Naive thymus-derived CD8-positive, alpha-beta T cell (primary cell): ENCODE measurements at regions not wholly inside any gene's neighbourhood (a gene's known extent, or its start where the extent isn't known, plus 50 kb on each side); places are given as distances from the start of the nearest gene placed in this dataset.

Source experiments
- ATAC-seq, 2 donors: fragments of 150-1000 bp; cut with Tn5 transposase in 1 of 2; sonication (Bioruptor Pico), chemical (Tn5 transposase) in 1 of 2; 1 replicate in 1 of 2; 2 replicates in 1 of 2; pipeline ENCODE4 v1.10.0; 2021; ENCODE audit warnings: mild to moderate bottlenecking in 2 of 2, moderate library complexity in 2 of 2
- POLR2A ChIA-PET: fragments of 350-600 bp; sonication (Branson Sonifier 250); formaldehyde crosslinking; loops from one replicate; lab custom pipeline; 2021; ENCODE audit warnings: antibody characterized with exemption; lab: Charles Lee
- DNase-seq, 10 donors: peaks; one replicate each; pipeline versions ENCODE4 v3.0.0 to v3.0.0-alpha.2; 2020 to 2022
- H3K27ac Mint-ChIP-seq, 10 donors: one replicate each; pipeline ENCODE4 v1.8.0; 2020 to 2022; ENCODE audit warnings: mild to moderate bottlenecking in 10 of 10, mixed read lengths in 10 of 10, moderate library complexity in 4 of 10, inconsistent platforms in 1 of 10
- H3K27me3 Mint-ChIP-seq, 5 donors: one replicate each; pipeline ENCODE4 v1.8.0; 2021 to 2022; ENCODE audit warnings: mixed read lengths in 5 of 5
- H3K36me3 Mint-ChIP-seq, 3 donors: one replicate each; pipeline ENCODE4 v1.8.0; 2020 to 2022; ENCODE audit warnings: mixed read lengths in 3 of 3, mild to moderate bottlenecking in 2 of 3, inconsistent platforms in 1 of 3
- H3K4me1 Mint-ChIP-seq, 4 donors: one replicate each; pipeline ENCODE4 v1.8.0; 2021 to 2022; ENCODE audit warnings: mixed read lengths in 4 of 4
- H3K4me3 Mint-ChIP-seq, 10 donors: one replicate each; pipeline ENCODE4 v1.8.0; 2020 to 2022; ENCODE audit warnings: mild to moderate bottlenecking in 10 of 10, mixed read lengths in 10 of 10, moderate library complexity in 6 of 10, inconsistent platforms in 1 of 10
- H3K9me3 Mint-ChIP-seq, 9 donors: one replicate each; pipeline ENCODE4 v1.8.0; 2020 to 2022; ENCODE audit warnings: mixed read lengths in 9 of 9, mild to moderate bottlenecking in 3 of 9, inconsistent platforms in 1 of 9, moderate library complexity in 1 of 9

DNA sequence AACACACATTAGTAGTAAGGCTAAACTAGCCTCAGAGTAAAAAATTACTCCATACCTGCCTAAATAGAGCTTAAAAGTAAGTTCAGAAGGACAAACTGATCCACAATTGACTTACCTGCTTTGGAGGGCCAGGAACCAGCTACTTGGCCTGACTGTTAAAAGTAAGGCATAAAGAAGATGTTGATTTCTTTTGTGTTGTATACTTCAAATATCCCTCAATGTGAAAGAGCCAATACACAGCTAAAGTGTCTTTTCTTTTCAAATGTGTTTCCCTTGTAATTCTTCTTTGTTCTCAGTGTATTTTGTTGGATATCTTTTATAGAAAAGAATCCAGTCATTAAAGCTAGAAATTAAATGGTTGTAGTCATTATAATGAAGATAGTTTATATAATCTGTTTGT lies 171.1 kb downstream of the TANC2 start:
- Mint-ChIP-seq H3K4me3 (no peak overlapping the region), H3K9me3 (no peaks in the 10 kb centered on the region), H3K27ac (no peak overlapping the region), H3K36me3 (peaks cover 0 to 2% (median 0%) of the 10 kb centered on the region in 3 donors), H3K4me1 (peaks cover 2 to 14% (median 7%) of the 10 kb centered on the region in 4 donors), H3K27me3 (no peaks in the 10 kb centered on the region)
- DNase-seq (no peak), ATAC-seq (no peak)
- POLR2A ChIA-PET, result no interaction called here

DNA sequence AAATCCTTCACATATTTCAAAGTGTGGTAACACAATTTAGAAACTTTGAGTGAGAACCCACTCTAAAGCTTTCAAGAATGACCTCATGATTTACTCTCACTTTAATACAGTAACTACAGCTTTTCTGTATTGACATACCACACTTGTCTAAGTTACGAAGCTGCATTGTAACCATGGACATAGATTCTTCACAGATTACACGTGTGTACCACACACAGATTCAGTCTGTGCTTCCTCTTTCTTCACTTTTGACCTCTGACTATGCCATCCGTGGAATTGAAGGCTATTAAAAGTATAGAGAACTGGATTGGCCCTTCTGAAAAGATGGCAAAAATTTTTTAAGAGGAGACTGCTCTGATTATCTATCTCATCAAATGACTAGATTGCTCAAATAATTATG lies 172.7 kb downstream of the TANC2 start:
- no peak for DNase-seq
- no peaks in the 10 kb centered on the region for H3K9me3 Mint-ChIP-seq
- H3K27me3 Mint-ChIP-seq, result no peaks in the 10 kb centered on the region
- H3K4me3 Mint-ChIP-seq, result no peak overlapping the region
- no peak for ATAC-seq
- no peaks in the 10 kb centered on the region for H3K36me3 Mint-ChIP-seq
- no peak overlapping the region for H3K27ac Mint-ChIP-seq
- POLR2A ChIA-PET, result no interaction called here
- H3K4me1 Mint-ChIP-seq, result peaks cover 2 to 14% (median 7%) of the 10 kb centered on the region in 4 donors

DNA sequence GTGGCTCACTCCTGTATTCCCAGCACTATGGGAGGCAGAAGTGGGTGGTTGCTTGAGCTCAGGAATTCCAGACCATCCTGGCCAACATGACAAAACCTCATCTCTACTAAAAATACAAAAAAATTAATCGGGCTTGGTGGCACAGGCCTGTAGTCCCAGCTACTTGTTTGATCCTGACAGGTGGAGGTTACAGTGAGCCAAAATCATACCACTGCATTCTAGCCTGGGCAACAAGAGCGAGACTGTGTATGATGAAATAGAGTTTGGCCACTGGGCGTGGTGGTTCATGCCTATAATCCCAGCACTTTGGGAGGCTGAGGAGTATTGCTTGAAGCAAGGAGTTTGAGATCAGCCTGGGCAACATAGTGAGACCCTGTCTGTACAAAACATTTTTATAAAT lies 173.3 kb downstream of the TANC2 start:
- Mint-ChIP-seq H3K36me3 (peaks cover 0 to under 1% (median 0%) of the 10 kb centered on the region in 3 donors), H3K9me3 (no peaks in the 10 kb centered on the region), H3K27ac (no peak overlapping the region), H3K4me1 (peaks cover 2 to 14% (median 7%) of the 10 kb centered on the region in 4 donors), H3K4me3 (no peak overlapping the region), H3K27me3 (no peaks in the 10 kb centered on the region)
- DNase-seq (no peak), ATAC-seq (no peak)
- POLR2A ChIA-PET, result no interaction called here

DNA sequence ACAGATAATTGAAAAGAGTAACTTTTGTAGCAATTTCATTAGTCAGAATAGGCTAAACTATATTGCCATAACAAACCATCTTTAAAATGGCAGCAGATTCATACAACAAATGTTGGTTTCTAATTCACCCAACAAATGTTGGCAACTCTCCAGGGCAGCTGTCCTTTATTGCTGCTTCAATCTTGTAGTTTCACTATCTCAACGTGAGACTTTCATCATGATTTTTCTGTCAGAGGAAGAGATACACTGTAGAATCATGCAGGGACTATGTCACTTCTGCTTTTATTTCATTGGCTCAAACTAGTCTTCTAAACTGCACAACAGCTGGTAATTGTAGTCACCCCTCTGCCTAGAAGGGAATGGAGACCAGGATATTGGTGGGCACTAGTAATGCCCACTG lies 174.2 kb downstream of the TANC2 start:
- Mint-ChIP-seq H3K4me3 (no peak overlapping the region), H3K27me3 (no peaks in the 10 kb centered on the region), H3K9me3 (no peaks in the 10 kb centered on the region), H3K27ac (no peak overlapping the region), H3K4me1 (peaks cover 2 to 14% (median 7%) of the 10 kb centered on the region in 4 donors), H3K36me3 (peaks cover 0 to 2% (median 0%) of the 10 kb centered on the region in 3 donors)
- ATAC-seq (no peak), DNase-seq (no peak)
- POLR2A ChIA-PET, result no interaction called here

DNA sequence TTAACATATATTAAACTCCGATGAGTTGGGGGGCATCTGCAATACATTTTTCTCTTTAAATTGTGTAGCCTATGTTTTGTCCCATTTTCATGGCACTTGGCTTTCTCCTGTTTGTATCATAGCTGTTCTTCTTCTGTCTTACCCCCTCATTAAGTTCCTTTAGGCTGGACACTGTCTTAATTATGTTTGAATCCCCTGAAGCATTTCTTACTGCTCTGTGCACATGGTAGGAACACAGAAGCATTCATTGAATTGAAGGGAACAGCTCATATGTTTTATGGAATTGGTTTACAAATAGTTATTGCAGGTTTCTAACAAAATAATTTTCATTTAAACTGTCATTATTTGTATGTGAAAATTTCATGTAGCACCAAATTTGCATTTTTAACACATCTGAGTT lies 176.8 kb downstream of the TANC2 start:
- Mint-ChIP-seq H3K27me3 (no peaks in the 10 kb centered on the region), H3K4me3 (no peak overlapping the region), H3K36me3 (peaks cover 0 to 5% (median 3%) of the 10 kb centered on the region in 3 donors), H3K9me3 (no peaks in the 10 kb centered on the region), H3K4me1 (peaks cover 2 to 14% (median 7%) of the 10 kb centered on the region in 4 donors), H3K27ac (no peak overlapping the region)
- POLR2A ChIA-PET, result no interaction called here
- ATAC-seq, result no peak
- no peak for DNase-seq

DNA sequence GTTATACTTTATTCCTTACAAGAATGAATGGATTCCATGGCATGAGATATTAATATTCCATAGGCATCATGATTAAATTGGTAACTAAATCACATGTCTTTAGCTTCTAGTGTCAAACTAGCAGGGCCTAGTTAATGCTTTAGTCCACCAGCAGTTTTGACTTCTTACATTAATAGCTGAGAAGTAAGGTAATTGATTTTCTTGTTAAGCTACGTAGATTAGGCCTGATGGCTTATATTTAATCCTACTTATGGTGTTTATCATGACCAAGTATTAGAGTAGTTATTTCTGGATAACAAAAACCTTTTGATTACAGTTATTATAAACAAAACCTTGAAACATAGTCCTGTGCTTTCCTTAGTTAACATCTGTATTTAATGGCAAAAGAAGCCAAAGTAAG lies 184.5 kb downstream of the TANC2 start:
- Mint-ChIP-seq H3K27ac (no peak overlapping the region), H3K9me3 (no peaks in the 10 kb centered on the region), H3K36me3 (peaks cover 0 to 10% (median 5%) of the 10 kb centered on the region in 3 donors), H3K4me1 (peaks cover 0 to 7% (median 3%) of the 10 kb centered on the region in 4 donors), H3K4me3 (no peak overlapping the region), H3K27me3 (no peaks in the 10 kb centered on the region)
- no peak for ATAC-seq
- no peak for DNase-seq
- POLR2A ChIA-PET, result no interaction called here

DNA sequence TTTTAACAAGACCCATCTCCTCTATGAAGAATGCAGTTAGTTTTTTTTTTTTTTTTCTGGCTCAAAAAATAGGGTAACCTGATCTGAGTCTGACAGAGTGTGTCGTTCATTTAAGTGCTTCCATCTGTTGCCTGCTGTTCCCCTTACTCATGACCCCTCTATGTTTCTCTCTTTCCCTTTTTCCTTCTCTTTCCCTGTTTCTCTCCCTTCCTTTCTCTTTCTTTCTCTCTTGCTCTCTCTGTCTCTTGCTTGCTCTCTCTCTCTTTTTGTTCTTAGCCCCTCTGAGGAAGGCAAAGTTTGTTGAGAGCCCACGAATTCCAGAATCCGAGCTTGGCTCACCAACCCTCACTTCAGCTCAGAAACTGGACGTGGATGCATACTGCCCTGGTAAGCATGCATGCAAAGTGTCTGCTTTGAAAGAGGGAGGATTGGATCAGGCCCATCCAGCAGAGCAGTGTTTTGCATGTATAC lies 185.0 kb downstream of the TANC2 start:
- Mint-ChIP-seq H3K9me3 (no peaks in the 10 kb centered on the region), H3K36me3 (peaks cover 0 to 10% (median 5%) of the 10 kb centered on the region in 3 donors), H3K27ac (no peak overlapping the region), H3K4me3 (no peak overlapping the region), H3K4me1 (peaks cover 0 to 7% (median 3%) of the 10 kb centered on the region in 4 donors), H3K27me3 (no peaks in the 10 kb centered on the region)
- DNase-seq (no peak), ATAC-seq (no peak)
- POLR2A ChIA-PET, result no interaction called here

DNA sequence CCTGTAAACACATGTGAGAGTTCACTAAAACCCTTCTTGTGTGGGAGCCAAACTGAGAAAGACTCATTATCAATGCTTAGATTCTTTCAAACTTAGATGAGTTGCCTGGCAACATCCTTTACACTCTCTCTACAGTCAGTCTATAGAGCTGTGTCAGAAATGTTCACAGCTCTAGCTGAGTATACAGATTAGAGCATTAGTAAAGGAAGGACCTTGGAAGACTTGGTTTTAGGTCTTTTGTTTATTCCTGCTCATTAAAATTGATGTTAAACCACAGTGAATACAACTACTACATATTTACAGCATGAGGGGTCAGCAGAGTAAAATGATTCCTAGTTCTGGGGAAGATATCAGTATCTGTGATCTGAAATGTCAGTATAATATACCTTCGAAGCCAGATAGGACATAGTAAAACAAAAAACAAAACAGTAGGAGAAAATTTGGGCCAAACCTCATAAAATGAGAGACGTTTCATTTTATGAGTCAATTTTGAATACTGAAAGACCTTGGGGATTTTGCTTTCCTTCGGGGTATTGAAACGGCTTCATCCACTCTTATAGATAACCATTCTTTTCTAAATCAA lies 186.0 kb downstream of the TANC2 start:
- Mint-ChIP-seq H3K4me1 (peaks cover 3 to 11% (median 6%) of the 10 kb centered on the region in 4 donors), H3K4me3 (no peak overlapping the region), H3K27me3 (no peaks in the 10 kb centered on the region), H3K9me3 (no peaks in the 10 kb centered on the region), H3K36me3 (peaks cover 0 to 8% (median 5%) of the 10 kb centered on the region in 3 donors), H3K27ac (no peak overlapping the region)
- DNase-seq (no peak), ATAC-seq (no peak)
- POLR2A ChIA-PET, result no interaction called here

DNA sequence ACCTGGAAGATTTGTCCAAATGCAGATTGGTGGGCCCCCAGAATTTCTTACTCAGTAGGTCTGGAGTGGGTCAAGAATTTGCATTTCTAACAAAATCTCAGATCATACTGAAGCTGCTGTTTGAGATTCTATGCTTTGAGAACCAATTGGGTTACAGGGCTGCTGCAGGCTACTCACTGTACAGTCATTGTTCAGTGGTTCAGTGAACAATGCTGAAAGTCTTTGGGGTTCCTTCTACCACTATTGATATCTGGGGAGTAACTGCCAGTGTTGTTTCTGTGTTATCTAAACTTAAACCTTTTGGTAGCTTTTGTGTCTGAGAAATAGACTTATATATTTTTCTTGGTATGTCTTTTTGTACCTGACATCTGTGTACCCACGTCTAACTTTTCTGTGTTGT lies 187.5 kb downstream of the TANC2 start:
- DNase-seq (no peak), ATAC-seq (no peak)
- H3K36me3 Mint-ChIP-seq, result peaks cover 0 to 8% (median 5%) of the 10 kb centered on the region in 3 donors
- peaks cover 4 to 11% (median 7%) of the 10 kb centered on the region in 4 donors for H3K4me1 Mint-ChIP-seq
- H3K4me3 Mint-ChIP-seq, result no peak overlapping the region
- H3K27ac Mint-ChIP-seq, result no peak overlapping the region
- no peaks in the 10 kb centered on the region for H3K9me3 Mint-ChIP-seq
- POLR2A ChIA-PET, result no interaction called here
- H3K27me3 Mint-ChIP-seq, result no peaks in the 10 kb centered on the region

DNA sequence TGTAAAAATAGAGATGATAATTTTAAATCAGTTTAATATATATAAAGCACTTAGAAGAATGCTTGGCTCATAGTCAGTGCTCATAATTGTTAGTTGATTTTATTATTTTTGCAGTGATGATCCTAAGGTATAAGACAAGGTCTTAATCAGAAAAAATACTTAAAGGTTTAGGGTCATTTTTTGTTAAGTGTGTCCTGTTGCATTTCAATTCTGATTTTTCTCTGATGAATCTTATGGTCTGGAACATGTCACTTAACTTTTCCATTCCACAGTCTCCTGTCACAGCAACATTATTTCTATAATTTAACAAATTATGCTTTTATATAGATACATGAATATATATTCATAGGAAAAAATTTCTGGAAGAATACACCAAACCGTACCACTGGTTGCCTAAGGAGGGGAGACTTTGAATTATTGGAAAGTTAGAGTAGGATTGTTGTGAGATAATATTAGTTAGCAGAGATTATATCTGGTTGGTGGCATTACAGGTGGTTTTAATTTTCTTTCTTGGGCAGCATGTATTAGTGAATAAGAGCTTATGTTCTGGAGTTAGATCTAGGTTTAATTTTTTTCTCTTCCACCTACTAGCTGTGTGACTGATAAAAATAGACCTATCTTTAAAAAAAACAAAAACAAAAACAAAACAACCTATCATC lies 188.7 kb downstream of the TANC2 start:
- Mint-ChIP-seq H3K36me3 (peaks cover 0 to 8% (median 5%) of the 10 kb centered on the region in 3 donors), H3K4me1 (peaks cover 4 to 8% (median 7%) of the 10 kb centered on the region in 4 donors), H3K27ac (no peak overlapping the region), H3K9me3 (no peaks in the 10 kb centered on the region), H3K4me3 (no peak overlapping the region), H3K27me3 (no peaks in the 10 kb centered on the region)
- no peak for DNase-seq
- POLR2A ChIA-PET, result no interaction called here
- ATAC-seq, result no peak

DNA sequence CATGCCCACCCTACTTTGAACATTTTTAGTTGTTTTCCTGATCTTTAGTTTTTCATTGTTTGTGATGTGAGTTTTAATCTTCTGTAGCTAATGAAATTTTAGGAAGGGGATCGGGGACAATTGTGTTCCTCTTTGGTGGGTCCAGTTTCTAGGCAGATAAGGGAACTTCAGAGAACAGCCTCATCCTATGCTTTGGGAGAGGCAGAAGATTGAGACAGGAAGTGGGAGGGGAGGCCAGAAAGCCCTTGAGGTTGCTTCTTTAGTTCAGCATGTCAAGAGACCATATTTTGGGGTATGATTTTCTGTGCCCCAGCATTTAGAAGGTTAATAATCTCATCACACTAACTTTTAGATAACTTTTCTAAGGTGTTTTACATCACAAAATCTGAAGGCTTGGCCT lies 191.0 kb downstream of the TANC2 start:
- H3K27me3 Mint-ChIP-seq, result no peaks in the 10 kb centered on the region
- H3K4me1 Mint-ChIP-seq, result peaks cover 4 to 7% (median 5%) of the 10 kb centered on the region in 4 donors
- DNase-seq (no peak), ATAC-seq (no peak)
- H3K9me3 Mint-ChIP-seq, result no peaks in the 10 kb centered on the region
- peak overlapping the region in 1 of 10 donors; percentile 4 for H3K27ac Mint-ChIP-seq
- no peak overlapping the region for H3K4me3 Mint-ChIP-seq
- H3K36me3 Mint-ChIP-seq, result peaks cover 0 to under 1% (median 0%) of the 10 kb centered on the region in 3 donors
- POLR2A ChIA-PET, result no interaction called here

DNA sequence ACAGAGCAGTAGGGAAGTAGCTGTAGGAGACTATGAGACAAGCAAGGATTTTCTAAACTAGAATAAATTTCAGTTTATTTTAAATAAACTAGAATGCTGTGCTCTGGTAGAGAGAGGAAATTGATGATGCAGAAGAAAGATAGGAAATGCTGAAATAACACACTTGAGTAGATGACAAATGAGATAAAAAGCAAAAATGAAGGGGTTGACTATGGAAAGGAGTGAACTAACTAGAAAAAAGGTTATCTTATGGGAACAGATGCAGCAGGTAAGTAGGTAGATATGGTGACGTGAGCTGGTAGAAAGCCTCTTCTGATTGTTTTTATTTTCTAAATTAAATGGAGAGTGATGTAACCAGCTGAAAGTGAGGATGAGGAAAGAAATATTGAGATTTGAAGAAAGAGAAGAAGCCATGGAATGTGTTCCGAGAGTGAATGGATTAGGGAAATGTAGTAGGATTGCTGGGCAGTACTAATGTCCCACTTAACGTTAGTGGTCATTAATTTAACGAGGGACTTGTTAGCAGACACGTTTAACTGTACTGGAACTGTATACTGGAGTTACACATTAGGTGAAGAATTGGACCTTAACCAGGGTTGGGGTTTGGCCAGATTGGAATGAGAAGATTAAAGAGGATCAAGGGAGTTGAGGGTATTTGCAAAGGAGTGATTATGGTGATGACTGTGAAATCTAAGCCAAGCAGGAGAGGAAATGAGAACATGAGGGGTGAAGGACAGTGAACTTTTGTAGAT lies 196.5 kb downstream of the TANC2 start:
- H3K4me3 Mint-ChIP-seq, result no peak overlapping the region
- no peaks in the 10 kb centered on the region for H3K4me1 Mint-ChIP-seq
- POLR2A ChIA-PET, result no interaction called here
- ATAC-seq, result no peak
- DNase-seq, result no peak
- H3K27me3 Mint-ChIP-seq, result no peaks in the 10 kb centered on the region
- H3K9me3 Mint-ChIP-seq, result no peaks in the 10 kb centered on the region
- no peaks in the 10 kb centered on the region for H3K36me3 Mint-ChIP-seq
- H3K27ac Mint-ChIP-seq, result no peak overlapping the region

DNA sequence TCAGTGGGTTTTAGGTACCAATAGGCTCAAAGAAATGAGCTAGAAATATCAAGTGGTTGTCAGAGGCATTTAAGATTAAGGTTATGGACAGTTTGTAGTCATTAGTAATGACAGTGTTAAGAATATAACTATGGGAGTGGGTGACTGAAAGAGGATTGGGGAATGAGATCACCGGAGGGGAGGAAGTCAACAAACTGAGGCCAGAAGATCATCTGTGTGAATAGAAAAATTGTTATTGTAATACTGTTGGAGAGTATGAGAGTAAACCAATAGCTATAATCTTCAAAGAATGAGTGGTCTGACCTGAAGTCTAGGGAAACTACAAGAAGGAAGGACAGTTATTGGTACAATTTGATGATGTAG lies 197.1 kb downstream of the TANC2 start:
- H3K9me3 Mint-ChIP-seq, result no peaks in the 10 kb centered on the region
- no peak overlapping the region for H3K4me3 Mint-ChIP-seq
- H3K27me3 Mint-ChIP-seq, result no peaks in the 10 kb centered on the region
- DNase-seq (no peak), ATAC-seq (no peak)
- H3K4me1 Mint-ChIP-seq, result no peaks in the 10 kb centered on the region
- POLR2A ChIA-PET, result no interaction called here
- no peaks in the 10 kb centered on the region for H3K36me3 Mint-ChIP-seq
- no peak overlapping the region for H3K27ac Mint-ChIP-seq
